MCF 10A (cell line): ENCODE measurements at regions not wholly inside any gene's neighbourhood (a gene's known extent, or its start where the extent isn't known, plus 50 kb on each side); places are given as distances from the start of the nearest gene placed in this dataset.

Source experiments
- BruUV-seq: library from RNA; stranded (reverse); fragments of 400-500 nt; replicated peaks from 2 replicates; lab custom pipeline; 2021; lab: Mats Ljungman, UMichigan
- CTCF ChIA-PET: fragments of 300-600 bp; sonication (Branson Sonifier 250); formaldehyde crosslinking; extraction: SDS; loops from one replicate; lab custom pipeline; 2021; ENCODE audit warnings: antibody characterized with exemption, inconsistent platforms; lab: Yijun Ruan, JAX
- POLR2A ChIA-PET: fragments of 300-600, 350-650 bp; sonication (Branson Sonifier 250); formaldehyde crosslinking; extraction: SDS; loops from one replicate; lab custom pipeline; 2020; ENCODE audit warnings: antibody characterized with exemption, inconsistent platforms; lab: Yijun Ruan, JAX
- DNase-seq: peaks from one replicate; pipeline ENCODE4 v3.0.0-alpha.2; 2018; ENCODE audit not compliant: unreplicated experiment
- H3K27ac Mint-ChIP-seq: one replicate; pipeline ENCODE4 v1.8.0; 2022; ENCODE audit warnings: mild to moderate bottlenecking, low read depth, mixed read lengths; ENCODE audit not compliant: unreplicated experiment
- H3K27me3 Mint-ChIP-seq: one replicate; pipeline ENCODE4 v1.8.0; 2022; ENCODE audit warnings: mixed read lengths; ENCODE audit not compliant: insufficient read depth, unreplicated experiment
- H3K36me3 Mint-ChIP-seq: one replicate; pipeline ENCODE4 v1.8.0; 2022; ENCODE audit warnings: mild to moderate bottlenecking, moderate library complexity, mixed read lengths; ENCODE audit not compliant: insufficient read depth, unreplicated experiment
- H3K4me1 Mint-ChIP-seq: one replicate; pipeline ENCODE4 v1.8.0; 2022; ENCODE audit warnings: mixed read lengths; ENCODE audit not compliant: insufficient read depth, unreplicated experiment
- H3K4me3 Mint-ChIP-seq: one replicate; pipeline ENCODE4 v1.8.0; 2022; ENCODE audit warnings: mild to moderate bottlenecking, moderate library complexity, mixed read lengths; ENCODE audit not compliant: unreplicated experiment
- H3K9me3 Mint-ChIP-seq: one replicate; pipeline ENCODE4 v1.8.0; 2022; ENCODE audit warnings: mixed read lengths; ENCODE audit not compliant: unreplicated experiment
- CTCF ChIP-seq: fragments of 200-600 bp; IDR thresholded peaks from one replicate; pipeline ENCODE4 v1.8.0; 2022; ENCODE audit warnings: antibody characterized with exemption, mild to moderate bottlenecking; ENCODE audit not compliant: unreplicated experiment
- intact Hi-C: fragments of 100-400 bp; cut with micrococcal nuclease; formaldehyde crosslinking; loops from 2 replicates; pipeline ENCODE4 v1.14.1; 2022

DNA sequence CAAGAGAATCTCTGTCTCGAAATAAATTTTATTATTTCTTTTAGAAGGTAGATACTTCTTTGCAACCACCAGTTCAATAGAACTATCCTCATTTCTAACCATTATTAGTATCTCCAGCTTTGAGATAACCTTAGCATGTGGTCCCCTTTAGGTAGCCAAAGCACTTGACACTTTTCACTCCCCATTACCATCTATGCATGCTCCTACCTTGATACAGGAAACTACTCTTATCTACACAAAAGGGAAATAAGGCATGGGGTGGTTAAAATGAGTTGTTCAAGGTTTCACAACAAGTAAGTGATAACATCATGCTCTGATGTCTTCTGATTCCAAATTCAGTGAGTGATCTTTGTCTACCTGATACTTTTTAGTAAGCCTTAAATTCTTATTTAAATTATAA lies 308.2 kb upstream of the CHORDC1 start:
- no peak overlapping the region for H3K4me3 Mint-ChIP-seq
- no peak for DNase-seq
- no peak for TF ChIP-seq CTCF
- H3K4me1 Mint-ChIP-seq = no peaks in the 10 kb centered on the region
- H3K27ac Mint-ChIP-seq = no peak overlapping the region
- intact Hi-C loops = no loop called here
- no peaks in the 10 kb centered on the region for H3K36me3 Mint-ChIP-seq
- BruUV-seq = no TSS peak
- CTCF ChIA-PET = no interaction called here
- no peaks in the 10 kb centered on the region for H3K9me3 Mint-ChIP-seq
- POLR2A ChIA-PET = no interaction called here
- H3K27me3 Mint-ChIP-seq = no peaks in the 10 kb centered on the region

DNA sequence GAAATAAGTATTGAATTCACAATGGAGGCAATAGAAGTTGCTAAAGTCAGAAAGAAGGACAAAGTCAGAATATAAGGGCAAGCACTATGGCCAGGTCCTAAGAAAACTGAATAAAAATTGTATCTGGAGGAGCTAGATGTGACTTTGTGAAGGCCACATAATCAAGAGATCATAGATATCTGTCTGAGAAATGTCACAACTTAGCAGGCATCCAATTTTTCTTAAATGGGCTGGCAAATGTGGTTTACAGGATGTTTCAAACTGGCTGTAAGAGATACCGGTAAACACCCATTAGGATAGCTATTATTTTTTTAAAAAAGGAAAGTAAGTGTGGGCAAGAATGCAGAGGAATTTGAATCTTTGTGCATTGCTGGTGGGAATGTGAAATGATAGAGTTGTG lies 303.1 kb upstream of the CHORDC1 start:
- no TSS peak for BruUV-seq
- H3K4me3 Mint-ChIP-seq = no peak overlapping the region
- POLR2A ChIA-PET = no interaction called here
- H3K4me1 Mint-ChIP-seq = no peaks in the 10 kb centered on the region
- CTCF ChIA-PET = no interaction called here
- intact Hi-C loops = no loop called here
- no peak overlapping the region for H3K27ac Mint-ChIP-seq
- H3K9me3 Mint-ChIP-seq = no peaks in the 10 kb centered on the region
- no peaks in the 10 kb centered on the region for H3K27me3 Mint-ChIP-seq
- no peak for DNase-seq
- TF ChIP-seq CTCF = no peak
- H3K36me3 Mint-ChIP-seq = no peaks in the 10 kb centered on the region

DNA sequence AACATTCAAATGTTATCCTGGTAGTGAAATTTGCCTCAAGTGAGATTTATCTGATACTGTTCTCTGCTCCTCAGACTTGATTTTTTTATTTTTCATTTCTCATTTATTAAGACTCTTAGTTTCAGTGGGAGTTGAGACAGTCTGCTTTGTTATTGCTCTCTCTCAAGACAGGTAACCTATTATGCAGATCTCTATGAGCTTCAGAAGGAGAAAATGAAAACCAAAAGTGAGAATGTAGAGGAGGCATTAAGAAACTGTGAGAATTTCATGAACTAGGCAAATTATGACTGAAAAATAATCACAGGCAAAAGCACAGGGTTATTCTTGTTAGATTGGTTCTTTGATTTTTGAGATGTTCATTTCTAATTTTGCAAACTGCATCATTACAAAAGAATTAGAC lies 290.0 kb upstream of the CHORDC1 start:
- POLR2A ChIA-PET = interaction anchor here (0.7 to 1.1 kb wide), 2 partner anchors 47 to 981 kb away, joined by 3 read pairs; no protein-coding TSS in a partner anchor
- no peaks in the 10 kb centered on the region for H3K36me3 Mint-ChIP-seq
- no TSS peak for BruUV-seq

GRCh38 chr11:90510839-90511238 lies 288.0 kb upstream of the CHORDC1 start:
- no peaks in the 10 kb centered on the region for H3K9me3 Mint-ChIP-seq
- H3K27ac Mint-ChIP-seq = no peak overlapping the region
- ChIA-PET CTCF (interaction anchor here (0.7 kb wide), 1 partner anchor 31 kb away, joined by 3 read pairs; no protein-coding TSS in a partner anchor), POLR2A (no interaction called here)
- H3K27me3 Mint-ChIP-seq = no peaks in the 10 kb centered on the region
- no peak for TF ChIP-seq CTCF
- no peak overlapping the region for H3K4me3 Mint-ChIP-seq
- no peak for DNase-seq
- no peaks in the 10 kb centered on the region for H3K36me3 Mint-ChIP-seq
- H3K4me1 Mint-ChIP-seq = no peaks in the 10 kb centered on the region
- BruUV-seq = no TSS peak
- intact Hi-C loops = no loop called here

More for the DNA sequence above, 290.0 kb upstream of the CHORDC1 start:
- CTCF ChIA-PET = interaction anchor here (0.7 kb wide), 1 partner anchor 36 kb away, joined by 3 read pairs; no protein-coding TSS in a partner anchor
- Mint-ChIP-seq H3K4me3 (no peak overlapping the region), H3K9me3 (no peaks in the 10 kb centered on the region), H3K27me3 (no peaks in the 10 kb centered on the region), H3K4me1 (no peaks in the 10 kb centered on the region), H3K27ac (no peak overlapping the region)
- TF ChIP-seq CTCF = no peak
- no peak for DNase-seq
- intact Hi-C loops = no loop called here
